WTC11 (cell line): ENCODE measurements at regions not wholly inside any gene's neighbourhood (a gene's known extent, or its start where the extent isn't known, plus 50 kb on each side); places are given as distances from the start of the nearest gene placed in this dataset.

Experiments used
- ATAC-seq: fragments of 200-7000 bp; cut with Tn5 transposase; 2 replicates; pipeline ENCODE4 v1.10.0; 2021; ENCODE audit warnings: mild to moderate bottlenecking, moderate library complexity
- CTCF ChIA-PET: fragments of 300-600 bp; sonication (Branson Sonifier 250); formaldehyde crosslinking; loops from one replicate; lab custom pipeline; 2021; ENCODE audit warnings: antibody characterized with exemption; lab: Charles Lee
- POLR2A ChIA-PET: fragments of 350-600 bp; sonication (Branson Sonifier 250); formaldehyde crosslinking; loops from one replicate; lab custom pipeline; 2021; ENCODE audit warnings: antibody characterized with exemption; lab: Charles Lee
- DNase-seq: peaks from one replicate; pipeline ENCODE4 v3.0.0; 2021; ENCODE audit warnings: low spot score
- H3K27ac Mint-ChIP-seq: 2 replicates; pipeline ENCODE4 v1.8.0; 2021; ENCODE audit warnings: mixed read lengths
- H3K27me3 Mint-ChIP-seq: 2 replicates; pipeline ENCODE4 v1.8.0; 2021; ENCODE audit warnings: low read depth, mild to moderate bottlenecking, moderate library complexity, mixed read lengths
- H3K36me3 Mint-ChIP-seq: 2 replicates; pipeline ENCODE4 v1.8.0; 2021; ENCODE audit warnings: mixed read lengths
- H3K4me1 Mint-ChIP-seq: 2 replicates; pipeline ENCODE4 v1.8.0; 2022; ENCODE audit warnings: mixed read lengths
- H3K4me3 Mint-ChIP-seq: 2 replicates; pipeline ENCODE4 v1.8.0; 2021; ENCODE audit warnings: mild to moderate bottlenecking, moderate library complexity, mixed read lengths
- H3K9me3 Mint-ChIP-seq: 2 replicates; pipeline ENCODE4 v1.8.0; 2021; ENCODE audit warnings: mixed read lengths
- ATF1 ChIP-seq: sonication (generic); formaldehyde crosslinking; IDR thresholded peaks from 2 replicates; pipeline ENCODE4 v1.8.1; 2023; ENCODE audit warnings: mild to moderate bottlenecking, moderate library complexity, missing genetic modification reagents
- CREB1 ChIP-seq: sonication (generic); formaldehyde crosslinking; IDR thresholded peaks from 2 replicates; pipeline ENCODE4 v1.8.0; 2023; ENCODE audit warnings: mild to moderate bottlenecking, missing genetic modification reagents
- E2F5 ChIP-seq: sonication (generic); formaldehyde crosslinking; IDR thresholded peaks from 2 replicates; pipeline ENCODE4 v1.8.1; 2022; ENCODE audit warnings: mild to moderate bottlenecking, moderate library complexity, missing genetic modification reagents
- FOXJ3 ChIP-seq: sonication (generic); formaldehyde crosslinking; IDR thresholded peaks from 2 replicates; pipeline ENCODE4 v1.9.0; 2021; ENCODE audit warnings: missing genetic modification reagents, mild to moderate bottlenecking, borderline replicate concordance
- GABPB1 ChIP-seq: sonication (generic); formaldehyde crosslinking; IDR thresholded peaks from 2 replicates; pipeline ENCODE4 v1.8.1; 2023; ENCODE audit warnings: mild to moderate bottlenecking, missing genetic modification reagents
- GRHL2 ChIP-seq: fragments of 250-450 bp; sonication (Bioruptor Pico); IDR thresholded peaks from 2 replicates; pipeline ENCODE4 v1.8.0; 2022; ENCODE audit warnings: mild to moderate bottlenecking, moderate library complexity; ENCODE audit not compliant: insufficient replicate concordance, severe bottlenecking
- MAX ChIP-seq: sonication (generic); formaldehyde crosslinking; IDR thresholded peaks from 2 replicates; pipeline ENCODE4 v1.8.0; 2022; ENCODE audit warnings: mild to moderate bottlenecking, missing genetic modification reagents
- MLX ChIP-seq: sonication (generic); formaldehyde crosslinking; IDR thresholded peaks from 2 replicates; pipeline ENCODE4 v1.8.1; 2023; ENCODE audit warnings: mild to moderate bottlenecking, missing genetic modification reagents, moderate library complexity
- RELA ChIP-seq: sonication (generic); formaldehyde crosslinking; IDR thresholded peaks from 2 replicates; pipeline ENCODE4 v1.8.1; 2022; ENCODE audit warnings: missing genetic modification reagents, mild to moderate bottlenecking, borderline replicate concordance
- SMAD4 ChIP-seq: sonication (generic); formaldehyde crosslinking; IDR thresholded peaks from 2 replicates; pipeline ENCODE4 v1.8.0; 2022; ENCODE audit warnings: mild to moderate bottlenecking, missing genetic modification reagents
- SOX15 ChIP-seq: fragments of 250-450 bp; sonication (Bioruptor Pico); IDR thresholded peaks from 2 replicates; pipeline ENCODE4 v1.9.0; 2021; ENCODE audit warnings: mild to moderate bottlenecking
- TEAD1 ChIP-seq: sonication (generic); formaldehyde crosslinking; IDR thresholded peaks from 2 replicates; pipeline ENCODE4 v1.8.0; 2022; ENCODE audit warnings: mild to moderate bottlenecking, missing genetic modification reagents
- TP53 ChIP-seq: sonication (generic); formaldehyde crosslinking; IDR thresholded peaks from 2 replicates; pipeline ENCODE4 v1.8.1; 2023; ENCODE audit warnings: mild to moderate bottlenecking, missing genetic modification reagents
- ZBTB21 ChIP-seq: sonication (generic); formaldehyde crosslinking; IDR thresholded peaks from 2 replicates; pipeline ENCODE4 v1.8.1; 2023; ENCODE audit warnings: mild to moderate bottlenecking, missing genetic modification reagents, borderline replicate concordance
- ZNF423 ChIP-seq: fragments of 250-450 bp; sonication (Bioruptor Pico); IDR thresholded peaks from 2 replicates; pipeline ENCODE4 v2.1.2; 2022; ENCODE audit warnings: mild to moderate bottlenecking, moderate library complexity
- ZNF671 ChIP-seq: fragments of 250-450 bp; sonication (Bioruptor Pico); IDR thresholded peaks from 2 replicates; pipeline ENCODE4 v1.8.0; 2021; ENCODE audit warnings: mild to moderate bottlenecking
- TF ChIP-seq, protein P1 (sequence below): fragments of 250-450 bp; sonication (Bioruptor Pico); IDR thresholded peaks from 2 replicates; pipeline ENCODE4 v1.9.0; 2021; ENCODE audit warnings: mild to moderate bottlenecking, borderline replicate concordance
- TF ChIP-seq, protein P2 (sequence below): sonication (generic); formaldehyde crosslinking; IDR thresholded peaks from 2 replicates; pipeline ENCODE4 v1.8.1; 2022; ENCODE audit warnings: mild to moderate bottlenecking, missing genetic modification reagents, moderate library complexity, borderline replicate concordance
- TF ChIP-seq, protein P3 (sequence below): sonication (generic); formaldehyde crosslinking; IDR thresholded peaks from 2 replicates; pipeline ENCODE4 v1.8.0; 2022; ENCODE audit warnings: mild to moderate bottlenecking, missing genetic modification reagents

DNA sequence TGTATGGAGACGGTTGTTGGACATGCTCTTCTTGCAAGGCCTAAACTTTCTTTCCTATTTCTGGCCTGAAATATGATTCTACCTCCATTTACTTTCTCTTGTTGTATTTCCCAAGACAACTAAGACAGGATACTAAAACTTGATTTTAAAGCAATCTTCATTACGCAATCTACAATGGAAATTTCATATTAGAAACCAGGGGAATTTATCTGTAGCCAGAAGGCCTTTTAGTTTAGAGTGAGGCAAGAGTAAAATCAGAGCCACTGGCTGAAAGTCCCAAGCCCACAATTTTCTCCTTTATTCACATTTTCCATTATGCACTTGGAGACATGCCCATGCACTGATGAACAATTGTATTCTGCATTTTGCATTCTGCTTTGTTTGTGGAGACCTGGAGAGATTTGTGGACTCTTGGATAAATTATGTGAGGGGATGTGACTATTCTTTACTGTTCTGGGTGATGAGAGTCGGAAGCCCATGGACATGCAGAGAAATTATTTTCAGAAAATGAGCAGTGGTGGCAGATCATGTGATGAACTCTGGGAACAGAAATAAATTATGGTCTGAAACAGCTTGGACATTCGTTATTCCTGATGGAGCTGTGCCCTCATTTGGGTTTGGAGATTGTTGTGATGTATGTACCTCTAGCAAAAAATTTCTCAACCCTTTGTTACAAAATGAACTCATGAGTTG, 336.8 kb downstream of the SEC16B start (continued):
- TF ChIP-seq, protein P1, sequence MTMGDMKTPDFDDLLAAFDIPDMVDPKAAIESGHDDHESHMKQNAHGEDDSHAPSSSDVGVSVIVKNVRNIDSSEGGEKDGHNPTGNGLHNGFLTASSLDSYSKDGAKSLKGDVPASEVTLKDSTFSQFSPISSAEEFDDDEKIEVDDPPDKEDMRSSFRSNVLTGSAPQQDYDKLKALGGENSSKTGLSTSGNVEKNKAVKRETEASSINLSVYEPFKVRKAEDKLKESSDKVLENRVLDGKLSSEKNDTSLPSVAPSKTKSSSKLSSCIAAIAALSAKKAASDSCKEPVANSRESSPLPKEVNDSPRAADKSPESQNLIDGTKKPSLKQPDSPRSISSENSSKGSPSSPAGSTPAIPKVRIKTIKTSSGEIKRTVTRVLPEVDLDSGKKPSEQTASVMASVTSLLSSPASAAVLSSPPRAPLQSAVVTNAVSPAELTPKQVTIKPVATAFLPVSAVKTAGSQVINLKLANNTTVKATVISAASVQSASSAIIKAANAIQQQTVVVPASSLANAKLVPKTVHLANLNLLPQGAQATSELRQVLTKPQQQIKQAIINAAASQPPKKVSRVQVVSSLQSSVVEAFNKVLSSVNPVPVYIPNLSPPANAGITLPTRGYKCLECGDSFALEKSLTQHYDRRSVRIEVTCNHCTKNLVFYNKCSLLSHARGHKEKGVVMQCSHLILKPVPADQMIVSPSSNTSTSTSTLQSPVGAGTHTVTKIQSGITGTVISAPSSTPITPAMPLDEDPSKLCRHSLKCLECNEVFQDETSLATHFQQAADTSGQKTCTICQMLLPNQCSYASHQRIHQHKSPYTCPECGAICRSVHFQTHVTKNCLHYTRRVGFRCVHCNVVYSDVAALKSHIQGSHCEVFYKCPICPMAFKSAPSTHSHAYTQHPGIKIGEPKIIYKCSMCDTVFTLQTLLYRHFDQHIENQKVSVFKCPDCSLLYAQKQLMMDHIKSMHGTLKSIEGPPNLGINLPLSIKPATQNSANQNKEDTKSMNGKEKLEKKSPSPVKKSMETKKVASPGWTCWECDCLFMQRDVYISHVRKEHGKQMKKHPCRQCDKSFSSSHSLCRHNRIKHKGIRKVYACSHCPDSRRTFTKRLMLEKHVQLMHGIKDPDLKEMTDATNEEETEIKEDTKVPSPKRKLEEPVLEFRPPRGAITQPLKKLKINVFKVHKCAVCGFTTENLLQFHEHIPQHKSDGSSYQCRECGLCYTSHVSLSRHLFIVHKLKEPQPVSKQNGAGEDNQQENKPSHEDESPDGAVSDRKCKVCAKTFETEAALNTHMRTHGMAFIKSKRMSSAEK (CRISPR knock-in tag), result no peak

- no peaks in the 10 kb centered on the region for H3K27me3 Mint-ChIP-seq
- DNase-seq (no peak), ATAC-seq (no peak)
- no peak overlapping the region for H3K4me3 Mint-ChIP-seq
- H3K4me1 Mint-ChIP-seq, result peaks cover 12% of the 10 kb centered on the region
- CTCF ChIA-PET, result no interaction called here
- POLR2A ChIA-PET, result no interaction called here
- no peaks in the 10 kb centered on the region for H3K36me3 Mint-ChIP-seq
- TF ChIP-seq ZNF423 (CRISPR knock-in tag) (no peak), CREB1 (no peak), ZNF671 (CRISPR knock-in tag) (no peak), GRHL2 (no peak), ZBTB21 (CRISPR knock-in tag) (no peak), ATF1 (CRISPR knock-in tag) (no peak), MAX (CRISPR knock-in tag) (no peak), TEAD1 (CRISPR knock-in tag) (no peak), GABPB1 (CRISPR knock-in tag) (no peak), SOX15 (CRISPR knock-in tag) (no peak), E2F5 (no peak), RELA (no peak), TP53 (CRISPR knock-in tag) (no peak), SMAD4 (CRISPR knock-in tag) (no peak), FOXJ3 (CRISPR knock-in tag) (no peak), MLX (CRISPR knock-in tag) (no peak)
- TF ChIP-seq, protein P1 (CRISPR knock-in tag), result no peak
- TF ChIP-seq, protein P2, sequence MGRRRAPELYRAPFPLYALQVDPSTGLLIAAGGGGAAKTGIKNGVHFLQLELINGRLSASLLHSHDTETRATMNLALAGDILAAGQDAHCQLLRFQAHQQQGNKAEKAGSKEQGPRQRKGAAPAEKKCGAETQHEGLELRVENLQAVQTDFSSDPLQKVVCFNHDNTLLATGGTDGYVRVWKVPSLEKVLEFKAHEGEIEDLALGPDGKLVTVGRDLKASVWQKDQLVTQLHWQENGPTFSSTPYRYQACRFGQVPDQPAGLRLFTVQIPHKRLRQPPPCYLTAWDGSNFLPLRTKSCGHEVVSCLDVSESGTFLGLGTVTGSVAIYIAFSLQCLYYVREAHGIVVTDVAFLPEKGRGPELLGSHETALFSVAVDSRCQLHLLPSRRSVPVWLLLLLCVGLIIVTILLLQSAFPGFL (CRISPR knock-in tag), result no peak
- TF ChIP-seq, protein P3, sequence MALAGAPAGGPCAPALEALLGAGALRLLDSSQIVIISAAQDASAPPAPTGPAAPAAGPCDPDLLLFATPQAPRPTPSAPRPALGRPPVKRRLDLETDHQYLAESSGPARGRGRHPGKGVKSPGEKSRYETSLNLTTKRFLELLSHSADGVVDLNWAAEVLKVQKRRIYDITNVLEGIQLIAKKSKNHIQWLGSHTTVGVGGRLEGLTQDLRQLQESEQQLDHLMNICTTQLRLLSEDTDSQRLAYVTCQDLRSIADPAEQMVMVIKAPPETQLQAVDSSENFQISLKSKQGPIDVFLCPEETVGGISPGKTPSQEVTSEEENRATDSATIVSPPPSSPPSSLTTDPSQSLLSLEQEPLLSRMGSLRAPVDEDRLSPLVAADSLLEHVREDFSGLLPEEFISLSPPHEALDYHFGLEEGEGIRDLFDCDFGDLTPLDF (CRISPR knock-in tag), result no peak
- H3K27ac Mint-ChIP-seq, result no peak overlapping the region
- H3K9me3 Mint-ChIP-seq, result no peaks in the 10 kb centered on the region
Measured at GRCh38 chr1:177631770-177632169, 338.1 kb downstream of the SEC16B start.
